SK-N-SH (cell line): ENCODE measurements at regions not wholly inside any gene's neighbourhood (a gene's known extent, or its start where the extent isn't known, plus 50 kb on each side); places are given as distances from the start of the nearest gene placed in this dataset.

Experiments used
- CTCF ChIA-PET: fragments of 300-600, 350-600 bp; formaldehyde crosslinking; extraction: SDS; loops from one replicate; lab custom pipeline; 2021; lab: Yijun Ruan, JAX
- POLR2A ChIA-PET: fragments of 350-600 bp; sonication (Branson Sonifier 250); formaldehyde crosslinking; extraction: SDS; loops from one replicate; lab custom pipeline; 2020; ENCODE audit warnings: antibody characterized with exemption, inconsistent platforms; lab: Yijun Ruan, JAX
- DNase-seq: peaks from one replicate; pipeline ENCODE4 v3.0.0; 2012
- H2AFZ ChIP-seq: fragments of 200-600 bp; sonication (generic); 2 replicates; pipeline ENCODE4 v1.8.1; 2016; ENCODE audit warnings: antibody characterized with exemption, mild to moderate bottlenecking, low read depth
- H3F3A ChIP-seq: fragments of 200-600 bp; sonication (generic); replicated peaks from 2 replicates; pipeline ENCODE3; 2016; ENCODE audit warnings: antibody characterized with exemption, mild to moderate bottlenecking; ENCODE audit not compliant: insufficient read depth
- H3K27ac ChIP-seq, 2 experiments: fragments of 200-500 bp in 1 of 2; fragments of 200-600 bp in 1 of 2; sonication (Bioruptor generic) in 1 of 2; sonication (generic), shearing (Covaris generic) in 1 of 2; 2 replicates each; pipeline versions ENCODE4 v1.5.1 to v1.6.1; 2014 to 2016; ENCODE audit warnings: low read depth in 2 of 2, inconsistent platforms in 1 of 2, low read length in 1 of 2, mild to moderate bottlenecking in 1 of 2, mixed read lengths in 1 of 2
- H3K27me3 ChIP-seq: fragments of 200-600 bp; sonication (generic), shearing (Covaris generic); 2 replicates; pipeline ENCODE4 v1.6.1; 2016; ENCODE audit warnings: mixed run types; ENCODE audit not compliant: insufficient read depth
- H3K36me3 ChIP-seq, 2 experiments: fragments of 200-500 bp in 1 of 2; fragments of 200-600 bp in 1 of 2; sonication (Bioruptor generic) in 1 of 2; sonication (generic) in 1 of 2; replicated peaks in 1 of 2; 2 replicates each; pipeline versions ENCODE3 to v1.5.1; 2014 to 2016; ENCODE audit warnings: low read length in 1 of 2, mild to moderate bottlenecking in 1 of 2; ENCODE audit not compliant: insufficient read depth in 2 of 2, control insufficient read depth in 1 of 2
- H3K4me1 ChIP-seq, 2 experiments: fragments of 200-500 bp in 1 of 2; fragments of 200-600 bp in 1 of 2; sonication (Bioruptor generic) in 1 of 2; sonication (generic), shearing (Covaris generic) in 1 of 2; 2 replicates each; pipeline versions ENCODE4 v1.5.1 to v1.6.1; 2014 to 2016; ENCODE audit warnings: low read depth in 1 of 2, low read length in 1 of 2, mixed run types in 1 of 2; ENCODE audit not compliant: insufficient read depth in 2 of 2, control insufficient read depth in 1 of 2
- H3K4me2 ChIP-seq: fragments of 200-600 bp; sonication (generic), shearing (Covaris generic); 2 replicates; pipeline ENCODE4 v1.6.1; 2017; ENCODE audit warnings: mixed run types
- H3K4me3 ChIP-seq, 2 experiments: fragments of 200-500 bp in 1 of 2; fragments of 200-600 bp in 1 of 2; sonication (Bioruptor generic) in 1 of 2; sonication (generic), shearing (Covaris generic) in 1 of 2; 2 replicates each; pipeline versions ENCODE4 v1.5.1 to v1.8.1; 2014 to 2016; ENCODE audit warnings: low read depth in 2 of 2, inconsistent platforms in 1 of 2, low read length in 1 of 2, mild to moderate bottlenecking in 1 of 2, mixed read lengths in 1 of 2, moderate library complexity in 1 of 2
- H3K79me2 ChIP-seq: fragments of 200-600 bp; sonication (generic); 2 replicates; pipeline ENCODE4 v1.8.1; 2017; ENCODE audit warnings: mild to moderate bottlenecking; ENCODE audit not compliant: insufficient read depth
- H3K9ac ChIP-seq: fragments of 200-600 bp; sonication (generic); 2 replicates; pipeline ENCODE4 v1.6.1; 2017; ENCODE audit warnings: mixed run types
- H3K9me2 ChIP-seq: fragments of 200-600 bp; sonication (generic); 2 replicates; pipeline ENCODE4 v1.6.1; 2017; ENCODE audit warnings: mixed run types
- H3K9me3 ChIP-seq: fragments of 200-600 bp; sonication (generic); 2 replicates; pipeline ENCODE4 v1.6.1; 2017; ENCODE audit warnings: mixed run types, mild to moderate bottlenecking, moderate library complexity
- H4K20me1 ChIP-seq: fragments of 200-600 bp; sonication (generic); 2 replicates; pipeline ENCODE4 v1.6.1; 2017; ENCODE audit warnings: mild to moderate bottlenecking, mixed run types; ENCODE audit not compliant: insufficient read depth
- CTCF ChIP-seq: fragments of 200-600 bp; sonication (generic); IDR thresholded peaks from 2 replicates; pipeline ENCODE4 v1.6.1; 2017; ENCODE audit warnings: antibody characterized with exemption, mild to moderate bottlenecking, moderate library complexity
- EP300 ChIP-seq, 2 experiments: IDR thresholded peaks; 2 replicates each; pipeline versions ENCODE4 v1.4.0 to v1.6.1; 2012; ENCODE audit warnings: borderline replicate concordance in 1 of 2, low read depth in 1 of 2, low read length in 1 of 2
- EZH2phosphoT487 ChIP-seq: fragments of 200-600 bp; sonication (generic); IDR thresholded peaks from 2 replicates; pipeline ENCODE4 v1.6.1; 2017; ENCODE audit warnings: low read depth, mixed run types, mild to moderate bottlenecking, antibody characterized with exemption, moderate library complexity, borderline replicate concordance
- FOSL2 ChIP-seq: IDR thresholded peaks from 2 replicates; pipeline ENCODE4 v1.4.0; 2012; ENCODE audit warnings: low read depth, mild to moderate bottlenecking, moderate library complexity, borderline replicate concordance
- FOXJ3 ChIP-seq: sonication (generic); formaldehyde crosslinking; IDR thresholded peaks from 2 replicates; pipeline ENCODE4 v1.5.1; 2020; ENCODE audit warnings: mild to moderate bottlenecking, missing genetic modification reagents
- GATA2 ChIP-seq: sonication (generic); formaldehyde crosslinking; IDR thresholded peaks from 2 replicates; pipeline ENCODE4 v1.5.0; 2020; ENCODE audit warnings: mild to moderate bottlenecking, missing genetic modification reagents
- IRF3 ChIP-seq: fragments of 150-350 bp; IDR thresholded peaks from 2 replicates; pipeline ENCODE4 v1.6.1; 2016; ENCODE audit warnings: mild to moderate bottlenecking, low read depth, low read length
- JUND ChIP-seq: IDR thresholded peaks from 2 replicates; pipeline ENCODE4 v1.4.0; 2012
- NRF1 ChIP-seq: IDR thresholded peaks from 2 replicates; pipeline ENCODE4 v1.6.1; 2012; ENCODE audit warnings: low read depth, mild to moderate bottlenecking, low read length
- RAD21 ChIP-seq: IDR thresholded peaks from 2 replicates; pipeline ENCODE4 v1.6.1; 2012; ENCODE audit warnings: mild to moderate bottlenecking, low read length
- RCOR1 ChIP-seq: fragments of 150-350 bp; IDR thresholded peaks from 2 replicates; pipeline ENCODE4 v1.6.1; 2017; ENCODE audit warnings: antibody characterized with exemption, low read length
- RFX5 ChIP-seq: IDR thresholded peaks from 2 replicates; pipeline ENCODE4 v1.6.1; 2012; ENCODE audit warnings: mild to moderate bottlenecking, improper control_type of control experiment, low read length
- SIN3A ChIP-seq: IDR thresholded peaks from 2 replicates; pipeline ENCODE4 v1.6.1; 2012; ENCODE audit warnings: low read depth, mild to moderate bottlenecking, low read length, moderate library complexity, borderline replicate concordance
- SMC3 ChIP-seq: IDR thresholded peaks from 2 replicates; pipeline ENCODE4 v1.6.1; 2012; ENCODE audit warnings: low read depth, low read length, improper control_type of control experiment
- TAF1 ChIP-seq: IDR thresholded peaks from 2 replicates; pipeline ENCODE4 v1.6.1; 2012; ENCODE audit warnings: low read depth, mild to moderate bottlenecking, low read length, moderate library complexity, borderline replicate concordance
- TCF12 ChIP-seq: IDR thresholded peaks from 2 replicates; pipeline ENCODE4 v1.4.0; 2012
- USF2 ChIP-seq: fragments of 150-350 bp; IDR thresholded peaks from 2 replicates; pipeline ENCODE4 v1.6.1; 2017; ENCODE audit warnings: antibody characterized with exemption, low read length, low read depth, borderline replicate concordance
- ZBTB33 ChIP-seq: IDR thresholded peaks from 2 replicates; pipeline ENCODE4 v1.4.0; 2012; ENCODE audit warnings: low read depth, borderline replicate concordance
- WGBS: methylation state at CpG from one replicate; pipeline ENCODE4 v1.1.6; 2017; ENCODE audit warnings: low lambda C conversion rate; 5-methylcytosine and 5-hydroxymethylcytosine counted together

- CTCF ChIA-PET, result interaction anchor here (1.0 kb wide), 1 partner anchor 13 kb away, joined by 3 read pairs; no protein-coding TSS in a partner anchor
- DNase-seq, result no peak
These were observed 236.8 kb downstream of the KLF13 start for GRCh38 chr15:31563421-31563820.

GRCh38 chr15:31567861-31568260, 241.2 kb downstream of the KLF13 start:
- Histone ChIP-seq H2AFZ (no peak overlapping the region), H3K4me2 (no peak overlapping the region), H3K9me3 (no peaks in the 10 kb centered on the region), H3K4me3 (no peak overlapping the region), H4K20me1 (no peaks in the 10 kb centered on the region), H3K4me1 (peaks cover 0 to 8% of the 10 kb centered on the region in 2 experiments; a peak in 1 of 4 replicates), H3F3A (no peaks in the 10 kb centered on the region), H3K27me3 (no peaks in the 10 kb centered on the region), H3K9ac (no peak overlapping the region), H3K9me2 (no peaks in the 10 kb centered on the region), H3K36me3 (no peaks in the 10 kb centered on the region), H3K79me2 (no peaks in the 10 kb centered on the region), H3K27ac (no peak overlapping the region)
- WGBS, result no CpG with 5 or more reads among the region's 2 CpGs
- no peak for DNase-seq
- POLR2A ChIA-PET, result no interaction called here
- CTCF ChIA-PET, result interaction anchor here (1.4 kb wide), 1 partner anchor 12 kb away, joined by 3 read pairs; no protein-coding TSS in a partner anchor
- no peak for TF ChIP-seq EZH2phosphoT487
- no peak for TF ChIP-seq TCF12
- no peak for TF ChIP-seq USF2
- no peak for TF ChIP-seq RFX5
- no peak for TF ChIP-seq EP300 (IDR thresholded peaks at IDR 0.05; ENCODE audit: borderline replicate concordance in 1 of 2, low read depth in 1 of 2, low read length in 1 of 2)
- no peak for TF ChIP-seq JUND
- TF ChIP-seq FOSL2, result no peak
- TF ChIP-seq IRF3, result no peak

More at GRCh38 chr15:31563421-31563820, 236.8 kb downstream of the KLF13 start:
- no peak overlapping the region for H3K4me2 ChIP-seq
- no peaks in the 10 kb centered on the region for H4K20me1 ChIP-seq
- no peaks in the 10 kb centered on the region for H3K27me3 ChIP-seq
- H3K4me3 ChIP-seq, result no peak overlapping the region
- 33% methylated on average over 3 of the region's 3 CpGs for WGBS
- no peaks in the 10 kb centered on the region for H3K79me2 ChIP-seq
- no peak overlapping the region for H2AFZ ChIP-seq
- TF ChIP-seq RAD21, result no peak
- no peak for TF ChIP-seq SMC3
- TF ChIP-seq CTCF, result no peak
- no peak for TF ChIP-seq RCOR1
- no peak for TF ChIP-seq JUND
- TF ChIP-seq TCF12, result no peak
- no peak for TF ChIP-seq ZBTB33
- no peak for TF ChIP-seq GATA2 (CRISPR knock-in tag)
- no peak for TF ChIP-seq TAF1
- no peak for TF ChIP-seq RFX5
- no peak for TF ChIP-seq FOXJ3 (CRISPR knock-in tag)
- no peak for TF ChIP-seq EP300 (IDR thresholded peaks at IDR 0.05; ENCODE audit: borderline replicate concordance in 1 of 2, low read depth in 1 of 2, low read length in 1 of 2)
- TF ChIP-seq SIN3A, result no peak
- TF ChIP-seq NRF1, result no peak
- peaks cover 0 to 8% of the 10 kb centered on the region in 2 experiments; a peak in 1 of 4 replicates for H3K4me1 ChIP-seq
- no peaks in the 10 kb centered on the region for H3K9me3 ChIP-seq
- no peaks in the 10 kb centered on the region for H3K9me2 ChIP-seq
- H3K27ac ChIP-seq, result no peak overlapping the region
- POLR2A ChIA-PET, result no interaction called here
- no peaks in the 10 kb centered on the region for H3K36me3 ChIP-seq
- no peaks in the 10 kb centered on the region for H3F3A ChIP-seq
- H3K9ac ChIP-seq, result no peak overlapping the region
